ENCODE measurements at regions not wholly inside any gene's neighbourhood (a gene's known extent, or its start where the extent isn't known, plus 50 kb on each side); places are given as distances from the start of the nearest gene placed in this dataset.

DNA sequence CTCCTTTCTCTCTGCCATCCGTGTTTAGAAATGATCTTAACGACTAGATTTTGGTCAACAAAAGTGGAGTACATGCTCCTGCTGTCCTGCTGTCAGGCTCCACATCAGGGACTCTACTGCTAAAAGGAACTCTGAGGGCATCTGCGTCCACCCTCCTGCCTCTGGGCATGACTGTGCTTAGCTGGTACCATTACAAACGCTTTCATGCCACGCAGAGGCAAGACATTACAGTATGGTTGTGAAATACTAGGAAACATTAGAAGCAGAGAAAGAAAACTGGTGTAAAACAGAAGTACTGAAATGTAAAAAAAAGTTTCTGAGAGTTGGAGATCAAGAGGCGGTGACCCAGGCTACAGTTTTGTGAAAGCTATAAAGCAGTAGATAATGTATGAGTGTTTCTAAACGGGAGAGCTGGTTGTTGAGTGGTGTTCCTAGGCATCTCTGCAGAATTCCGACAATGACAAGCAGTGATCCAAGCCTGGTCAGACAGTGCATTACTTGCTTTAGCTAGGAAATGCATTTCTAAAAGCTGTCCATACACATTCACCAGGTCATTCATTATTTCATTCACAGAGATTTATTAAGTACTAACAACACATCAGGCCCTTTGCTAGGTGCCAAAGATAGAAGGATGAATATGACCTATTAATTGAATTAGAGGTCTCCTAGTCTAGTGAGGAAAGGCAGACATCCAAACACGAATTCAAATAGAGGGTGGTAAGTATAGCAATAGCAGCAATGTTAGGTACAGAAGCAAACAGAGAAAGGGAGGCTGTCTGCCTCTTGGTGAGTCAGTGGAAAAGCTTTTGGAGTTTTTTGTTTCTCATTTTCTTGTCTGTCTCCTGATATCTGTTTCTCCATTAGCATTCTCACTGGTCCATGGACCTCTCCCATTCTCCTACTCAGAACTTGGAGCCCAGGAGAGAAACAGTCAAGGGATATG is 401.9 kb downstream of the LMO4 start:
- no peaks in the 10 kb centered on the region for H3K4me1 ChIP-seq
- H3K27ac ChIP-seq, result no peak overlapping the region
- intact Hi-C loops (cut with DNase I; ENCODE audit: low total_unique reads), result no loop called here
- WGBS, 2 donors, result 89 to 93% methylated on average over 9 of the region's 9 CpGs
- H3K27me3 ChIP-seq, result no peaks in the 10 kb centered on the region
- H3K9me3 ChIP-seq, result no peaks in the 10 kb centered on the region
- no peak overlapping the region for H3K4me3 ChIP-seq
- DNase-seq, result no peak
- TF ChIP-seq, protein P1, sequence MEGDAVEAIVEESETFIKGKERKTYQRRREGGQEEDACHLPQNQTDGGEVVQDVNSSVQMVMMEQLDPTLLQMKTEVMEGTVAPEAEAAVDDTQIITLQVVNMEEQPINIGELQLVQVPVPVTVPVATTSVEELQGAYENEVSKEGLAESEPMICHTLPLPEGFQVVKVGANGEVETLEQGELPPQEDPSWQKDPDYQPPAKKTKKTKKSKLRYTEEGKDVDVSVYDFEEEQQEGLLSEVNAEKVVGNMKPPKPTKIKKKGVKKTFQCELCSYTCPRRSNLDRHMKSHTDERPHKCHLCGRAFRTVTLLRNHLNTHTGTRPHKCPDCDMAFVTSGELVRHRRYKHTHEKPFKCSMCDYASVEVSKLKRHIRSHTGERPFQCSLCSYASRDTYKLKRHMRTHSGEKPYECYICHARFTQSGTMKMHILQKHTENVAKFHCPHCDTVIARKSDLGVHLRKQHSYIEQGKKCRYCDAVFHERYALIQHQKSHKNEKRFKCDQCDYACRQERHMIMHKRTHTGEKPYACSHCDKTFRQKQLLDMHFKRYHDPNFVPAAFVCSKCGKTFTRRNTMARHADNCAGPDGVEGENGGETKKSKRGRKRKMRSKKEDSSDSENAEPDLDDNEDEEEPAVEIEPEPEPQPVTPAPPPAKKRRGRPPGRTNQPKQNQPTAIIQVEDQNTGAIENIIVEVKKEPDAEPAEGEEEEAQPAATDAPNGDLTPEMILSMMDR (IDR thresholded peaks at IDR 0.05), result no peak
- no peak for TF ChIP-seq POLR2A (IDR thresholded peaks at IDR 0.05)
- no peaks in the 10 kb centered on the region for H3K36me3 ChIP-seq (ENCODE audit: low read depth, missing control alignments)

DNA sequence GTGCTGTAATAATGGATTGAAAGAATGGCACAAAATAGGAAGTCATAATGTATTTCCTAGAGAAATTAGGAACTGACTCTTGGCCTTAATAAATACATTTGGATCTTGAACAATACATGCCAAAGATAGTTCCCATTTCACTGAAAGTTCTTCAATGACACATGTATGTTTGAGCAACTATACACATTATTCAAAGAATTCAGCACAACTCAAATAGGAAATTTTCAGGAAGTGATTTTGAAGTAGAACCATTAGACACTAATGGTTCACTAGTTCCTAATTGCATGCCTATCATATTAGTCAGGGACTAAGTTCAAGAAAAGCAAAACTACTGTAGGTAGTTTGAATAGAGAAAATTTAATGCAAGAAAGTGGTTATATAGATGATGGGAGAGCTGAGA is 404.7 kb downstream of the LMO4 start:
- H3K4me3 ChIP-seq, result no peak overlapping the region
- no peaks in the 10 kb centered on the region for H3K4me1 ChIP-seq
- H3K27ac ChIP-seq, result no peak overlapping the region
- H3K9me3 ChIP-seq, result no peaks in the 10 kb centered on the region
- H3K27me3 ChIP-seq, result no peaks in the 10 kb centered on the region
- intact Hi-C loops (cut with DNase I; ENCODE audit: low total_unique reads), result no loop called here
- TF ChIP-seq POLR2A (IDR thresholded peaks at IDR 0.05), result no peak
- TF ChIP-seq, protein P1 (IDR thresholded peaks at IDR 0.05), result no peak
- no peaks in the 10 kb centered on the region for H3K36me3 ChIP-seq (ENCODE audit: low read depth, missing control alignments)
- no peak for DNase-seq

DNA sequence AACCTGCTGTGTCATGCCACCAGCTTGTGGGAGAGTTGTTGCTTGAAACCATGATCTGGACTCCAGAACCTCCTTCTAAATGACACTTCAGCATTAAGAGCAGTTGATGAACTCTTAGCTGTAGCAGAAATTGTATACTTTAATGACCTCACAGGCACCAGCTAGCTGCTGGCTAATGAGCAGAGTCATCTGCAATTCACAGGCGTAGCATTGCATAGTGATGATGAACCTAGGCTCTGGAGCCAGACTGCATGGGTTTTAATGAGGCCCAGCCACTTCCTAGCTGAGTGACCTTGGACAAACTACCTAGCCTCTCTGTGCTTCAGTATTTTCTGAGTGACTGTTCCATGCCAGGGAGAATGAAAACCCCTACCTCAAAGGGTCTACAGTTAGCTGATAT is 407.1 kb downstream of the LMO4 start:
- Histone ChIP-seq H3K4me3 (no peak overlapping the region), H3K36me3 (ENCODE audit: low read depth, missing control alignments) (no peaks in the 10 kb centered on the region), H3K27me3 (no peaks in the 10 kb centered on the region), H3K27ac (no peak overlapping the region), H3K4me1 (no peaks in the 10 kb centered on the region), H3K9me3 (no peaks in the 10 kb centered on the region)
- no peak for TF ChIP-seq POLR2A (IDR thresholded peaks at IDR 0.05)
- TF ChIP-seq, protein P1 (IDR thresholded peaks at IDR 0.05), result no peak
- 75 to 96% methylated on average over 1 of the region's 1 CpG for WGBS, 2 donors
- intact Hi-C loops (cut with DNase I; ENCODE audit: low total_unique reads), result no loop called here
- DNase-seq, result no peak

DNA sequence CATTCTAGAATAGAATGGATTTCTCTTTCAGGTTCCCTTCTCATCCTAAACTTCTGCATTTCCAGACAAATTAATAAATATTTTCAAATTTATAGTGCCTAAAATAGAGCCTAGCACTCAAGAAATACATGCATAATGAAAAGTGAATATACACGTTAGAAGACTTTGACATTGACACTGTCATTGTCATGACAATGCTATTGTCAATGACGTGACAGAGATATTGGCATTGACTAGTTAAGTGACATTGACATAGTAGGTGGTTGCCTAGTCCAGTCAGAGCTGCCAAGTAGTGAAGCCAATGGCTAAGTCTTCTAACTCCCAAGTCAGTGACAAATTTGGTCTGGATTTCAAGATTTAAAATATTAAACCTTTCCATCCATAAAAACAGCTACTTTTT is 410.5 kb downstream of the LMO4 start:
- no peaks in the 10 kb centered on the region for H3K36me3 ChIP-seq (ENCODE audit: low read depth, missing control alignments)
- H3K27ac ChIP-seq, result no peak overlapping the region
- H3K9me3 ChIP-seq, result no peaks in the 10 kb centered on the region
- intact Hi-C loops (cut with DNase I; ENCODE audit: low total_unique reads), result no loop called here
- no peak for DNase-seq
- WGBS, 2 donors, result 90 to 99% methylated on average over 2 of the region's 2 CpGs
- no peaks in the 10 kb centered on the region for H3K4me1 ChIP-seq
- H3K27me3 ChIP-seq, result no peaks in the 10 kb centered on the region
- H3K4me3 ChIP-seq, result no peak overlapping the region
- TF ChIP-seq, protein P1 (IDR thresholded peaks at IDR 0.05), result no peak

DNA sequence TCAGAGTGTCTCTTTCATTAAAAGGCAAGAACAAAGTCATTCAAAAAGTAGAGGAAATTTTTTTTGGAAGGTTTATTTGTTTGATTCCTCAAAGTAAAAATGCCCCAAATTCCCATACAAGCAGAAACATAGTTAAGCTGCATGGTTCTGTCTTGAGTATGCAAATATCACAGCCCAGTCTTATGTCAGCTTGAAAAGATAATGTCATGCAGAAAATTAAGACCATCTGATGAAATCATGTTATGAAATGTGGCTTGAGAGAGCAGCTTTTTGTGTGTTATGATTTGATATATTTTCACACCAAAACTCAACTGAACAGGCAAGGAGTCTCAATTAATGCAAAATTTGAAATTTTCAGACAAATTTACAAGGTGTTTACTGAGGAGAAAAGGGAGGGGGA is 411.0 kb downstream of the LMO4 start:
- Histone ChIP-seq H3K4me1 (no peaks in the 10 kb centered on the region), H3K9me3 (no peaks in the 10 kb centered on the region), H3K27me3 (no peaks in the 10 kb centered on the region), H3K27ac (no peak overlapping the region), H3K36me3 (ENCODE audit: low read depth, missing control alignments) (no peaks in the 10 kb centered on the region), H3K4me3 (no peak overlapping the region)
- DNase-seq, result no peak
- intact Hi-C loops (cut with DNase I; ENCODE audit: low total_unique reads), result no loop called here
- TF ChIP-seq POLR2A (IDR thresholded peaks at IDR 0.05), result no peak
- TF ChIP-seq, protein P1 (IDR thresholded peaks at IDR 0.05), result no peak

Data from testis (tissue), 2 donors.